ENCODE measurements at regions not wholly inside any gene's neighbourhood (a gene's known extent, or its start where the extent isn't known, plus 50 kb on each side); places are given as distances from the start of the nearest gene placed in this dataset.
"Not testable (repeated sequence)": the region's sequence is repeated elsewhere in the genome, so short reads cannot be mapped to it uniquely, and the experiment has no call there.

- TF ChIP-seq RCOR1 (IDR thresholded peaks at IDR 0.05; ENCODE audit: low read depth, low read length) (no peak), MAFK (IDR thresholded peaks at IDR 0.05; ENCODE audit: partially characterized antibody) (no peak), JUNB (IDR thresholded peaks at IDR 0.05) (no peak), HOXB13 (CRISPR knock-in tag; IDR thresholded peaks at IDR 0.05; ENCODE audit: low read depth) (no peak), ZC3H11A (IDR thresholded peaks at IDR 0.05) (no peak)
Measured at GRCh38 chr12:59111851-59112250, 191.5 kb upstream of the LRIG3 start (continued).

DNA sequence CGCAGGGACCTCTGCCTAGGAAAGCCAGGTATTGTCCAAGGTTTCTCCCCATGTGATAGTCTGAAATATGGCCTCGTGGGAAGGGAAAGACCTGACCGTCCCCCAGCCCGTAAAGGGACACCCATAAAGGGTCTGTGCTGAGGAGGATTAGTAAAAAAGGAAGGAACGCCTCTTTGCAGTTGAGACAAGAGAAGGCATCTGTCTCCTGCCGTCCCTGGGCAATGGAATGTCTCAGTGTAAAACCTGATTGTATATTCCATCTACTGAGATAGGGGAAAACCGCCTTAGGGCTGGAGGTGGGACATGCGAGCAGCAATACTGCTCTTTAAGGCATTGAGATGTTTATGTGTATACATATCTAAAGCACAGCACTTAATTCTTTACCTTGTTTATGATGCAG, 188.2 kb upstream of the LRIG3 start:
- H3K4me1 ChIP-seq; H3K4me3 ChIP-seq; FAIRE-seq; DNase-seq (ENCODE audit: low read depth in 1 of 2, low spot score in 1 of 2); ATAC-seq; CTCF ChIA-PET; H3K4me2 ChIP-seq; H3K27ac ChIP-seq; H3K9me3 ChIP-seq; POLR2A ChIA-PET: not testable (repeated sequence)
- WGBS (ENCODE audit: missing lambda C conversion rate), result 47% methylated on average over 8 of the region's 8 CpGs

DNA sequence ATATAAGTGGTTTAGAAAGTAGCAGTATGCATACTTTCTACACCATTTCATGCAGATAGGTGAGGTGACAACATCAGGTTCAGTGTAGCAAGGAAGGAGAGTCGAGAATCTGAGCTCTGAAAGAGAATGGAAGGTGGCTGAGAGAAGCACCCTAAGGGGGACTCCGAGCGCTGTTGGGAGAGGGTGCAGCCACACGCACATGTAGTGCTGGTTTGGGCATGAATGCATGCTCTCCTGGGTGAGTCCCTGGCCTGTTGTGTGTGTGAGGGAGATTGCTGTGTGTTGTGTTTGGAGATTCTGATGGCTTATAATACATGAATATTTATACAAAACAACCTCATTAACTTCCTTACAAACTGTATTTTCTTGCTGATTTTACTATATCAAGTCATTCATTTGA, 180.3 kb upstream of the LRIG3 start:
- ATAC-seq (no peak), DNase-seq (ENCODE audit: low read depth in 1 of 2, low spot score in 1 of 2) (no peak), FAIRE-seq (no peak)
- WGBS (ENCODE audit: missing lambda C conversion rate), result 57% methylated on average over 4 of the region's 4 CpGs
- Histone ChIP-seq H3K9me3 (no peaks in the 10 kb centered on the region), H3K4me3 (no peak overlapping the region), H3K27ac (no peak overlapping the region), H3K4me1 (no peaks in the 10 kb centered on the region), H3K4me2 (no peak overlapping the region)
- TF ChIP-seq CBX8 (IDR thresholded peaks at IDR 0.05), result no peak
- no peak for TF ChIP-seq RCOR1 (IDR thresholded peaks at IDR 0.05; ENCODE audit: low read depth, low read length)
- no peak for TF ChIP-seq RNF2 (IDR thresholded peaks at IDR 0.05; ENCODE audit: borderline replicate concordance, low read depth)
- TF ChIP-seq, protein P1, sequence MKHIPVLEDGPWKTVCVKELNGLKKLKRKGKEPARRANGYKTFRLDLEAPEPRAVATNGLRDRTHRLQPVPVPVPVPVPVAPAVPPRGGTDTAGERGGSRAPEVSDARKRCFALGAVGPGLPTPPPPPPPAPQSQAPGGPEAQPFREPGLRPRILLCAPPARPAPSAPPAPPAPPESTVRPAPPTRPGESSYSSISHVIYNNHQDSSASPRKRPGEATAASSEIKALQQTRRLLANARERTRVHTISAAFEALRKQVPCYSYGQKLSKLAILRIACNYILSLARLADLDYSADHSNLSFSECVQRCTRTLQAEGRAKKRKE (CRISPR knock-in tag; IDR thresholded peaks at IDR 0.05; ENCODE audit: low read depth), result no peak
- no peak for TF ChIP-seq ZFP36 (IDR thresholded peaks at IDR 0.05; ENCODE audit: borderline replicate concordance, partially characterized antibody)
- no peak for TF ChIP-seq PHF8 (IDR thresholded peaks at IDR 0.05; ENCODE audit: borderline replicate concordance, low read depth)
- TF ChIP-seq, protein P2, sequence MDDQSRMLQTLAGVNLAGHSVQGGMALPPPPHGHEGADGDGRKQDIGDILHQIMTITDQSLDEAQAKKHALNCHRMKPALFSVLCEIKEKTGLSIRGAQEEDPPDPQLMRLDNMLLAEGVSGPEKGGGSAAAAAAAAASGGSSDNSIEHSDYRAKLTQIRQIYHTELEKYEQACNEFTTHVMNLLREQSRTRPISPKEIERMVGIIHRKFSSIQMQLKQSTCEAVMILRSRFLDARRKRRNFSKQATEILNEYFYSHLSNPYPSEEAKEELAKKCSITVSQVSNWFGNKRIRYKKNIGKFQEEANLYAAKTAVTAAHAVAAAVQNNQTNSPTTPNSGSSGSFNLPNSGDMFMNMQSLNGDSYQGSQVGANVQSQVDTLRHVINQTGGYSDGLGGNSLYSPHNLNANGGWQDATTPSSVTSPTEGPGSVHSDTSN (IDR thresholded peaks at IDR 0.05), result no peak
- no peak for TF ChIP-seq CBX2 (IDR thresholded peaks at IDR 0.05; ENCODE audit: borderline replicate concordance, low read depth)
- TF ChIP-seq EP300 (IDR thresholded peaks at IDR 0.05), result no peak
- TF ChIP-seq HEYL (CRISPR knock-in tag; IDR thresholded peaks at IDR 0.05), result no peak
- no peak for TF ChIP-seq HOXA7 (CRISPR knock-in tag; IDR thresholded peaks at IDR 0.05)
- TF ChIP-seq RFX5 (IDR thresholded peaks at IDR 0.05), result no peak
- TF ChIP-seq ZSCAN20 (CRISPR knock-in tag; IDR thresholded peaks at IDR 0.05), result no peak
- TF ChIP-seq, protein P3, sequence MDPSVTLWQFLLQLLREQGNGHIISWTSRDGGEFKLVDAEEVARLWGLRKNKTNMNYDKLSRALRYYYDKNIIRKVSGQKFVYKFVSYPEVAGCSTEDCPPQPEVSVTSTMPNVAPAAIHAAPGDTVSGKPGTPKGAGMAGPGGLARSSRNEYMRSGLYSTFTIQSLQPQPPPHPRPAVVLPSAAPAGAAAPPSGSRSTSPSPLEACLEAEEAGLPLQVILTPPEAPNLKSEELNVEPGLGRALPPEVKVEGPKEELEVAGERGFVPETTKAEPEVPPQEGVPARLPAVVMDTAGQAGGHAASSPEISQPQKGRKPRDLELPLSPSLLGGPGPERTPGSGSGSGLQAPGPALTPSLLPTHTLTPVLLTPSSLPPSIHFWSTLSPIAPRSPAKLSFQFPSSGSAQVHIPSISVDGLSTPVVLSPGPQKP (IDR thresholded peaks at IDR 0.05; ENCODE audit: low read depth, low read length), result no peak
- no peak for TF ChIP-seq NPAS2 (CRISPR knock-in tag; IDR thresholded peaks at IDR 0.05; ENCODE audit: borderline replicate concordance)
- no peak for TF ChIP-seq FOSL2 (IDR thresholded peaks at IDR 0.05)
- TF ChIP-seq FOSL2 (CRISPR knock-in tag; IDR thresholded peaks at IDR 0.05), result no peak
- no peak for TF ChIP-seq TP53 (CRISPR knock-in tag; IDR thresholded peaks at IDR 0.05)
- POLR2A ChIA-PET, result no interaction called here
- CTCF ChIA-PET, result interaction anchor here (1.3 to 1.5 kb wide), 2 partner anchors 13 to 216 kb away, joined by 3 to 8 read pairs; no protein-coding TSS in a partner anchor

All from A549 (cell line).